LNCaP clone FGC (cell line): ENCODE measurements at regions not wholly inside any gene's neighbourhood (a gene's known extent, or its start where the extent isn't known, plus 50 kb on each side); places are given as distances from the start of the nearest gene placed in this dataset.

Experiments
- DNase-seq: peaks from one replicate; pipeline ENCODE4 v3.0.0-alpha.2; 2011; ENCODE audit warnings: low read depth
- H3K4me3 ChIP-seq: 2 replicates; pipeline ENCODE4 v1.5.1; 2011; ENCODE audit warnings: mild to moderate bottlenecking, low read depth, low read length, control low read depth
- CTCF ChIP-seq: IDR thresholded peaks from 2 replicates; pipeline ENCODE4 v1.5.1; 2012; ENCODE audit warnings: mild to moderate bottlenecking; ENCODE audit not compliant: control insufficient read depth, insufficient read depth; ENCODE audit errors: extremely low read depth

- DNase-seq = no peak
- TF ChIP-seq CTCF = no peak
- no peak overlapping the region for H3K4me3 ChIP-seq
Observed at GRCh38 chr2:41595240-41595639, 452.6 kb upstream of the PKDCC start.

DNA sequence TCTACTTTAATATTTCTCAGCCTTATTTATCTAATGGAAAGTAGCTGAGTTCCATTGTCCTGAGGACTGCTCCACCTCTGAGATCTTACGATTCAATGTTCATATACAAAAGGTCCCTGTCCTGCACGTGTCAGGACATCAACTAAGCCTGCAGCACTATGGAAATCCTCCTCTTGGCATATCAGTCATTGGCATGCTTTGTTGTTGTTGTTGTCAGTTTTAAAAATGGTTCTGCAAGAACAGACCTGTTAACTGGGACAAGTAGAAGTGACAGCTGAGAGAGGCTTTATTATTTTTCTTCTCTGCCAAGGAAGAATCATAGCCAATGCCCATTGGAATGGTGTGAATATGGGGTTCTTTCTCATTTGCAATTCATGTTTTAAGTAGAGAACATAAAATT, 450.1 kb upstream of the PKDCC start:
- H3K4me3 ChIP-seq = no peak overlapping the region
- TF ChIP-seq CTCF = no peak
- no peak for DNase-seq

DNA sequence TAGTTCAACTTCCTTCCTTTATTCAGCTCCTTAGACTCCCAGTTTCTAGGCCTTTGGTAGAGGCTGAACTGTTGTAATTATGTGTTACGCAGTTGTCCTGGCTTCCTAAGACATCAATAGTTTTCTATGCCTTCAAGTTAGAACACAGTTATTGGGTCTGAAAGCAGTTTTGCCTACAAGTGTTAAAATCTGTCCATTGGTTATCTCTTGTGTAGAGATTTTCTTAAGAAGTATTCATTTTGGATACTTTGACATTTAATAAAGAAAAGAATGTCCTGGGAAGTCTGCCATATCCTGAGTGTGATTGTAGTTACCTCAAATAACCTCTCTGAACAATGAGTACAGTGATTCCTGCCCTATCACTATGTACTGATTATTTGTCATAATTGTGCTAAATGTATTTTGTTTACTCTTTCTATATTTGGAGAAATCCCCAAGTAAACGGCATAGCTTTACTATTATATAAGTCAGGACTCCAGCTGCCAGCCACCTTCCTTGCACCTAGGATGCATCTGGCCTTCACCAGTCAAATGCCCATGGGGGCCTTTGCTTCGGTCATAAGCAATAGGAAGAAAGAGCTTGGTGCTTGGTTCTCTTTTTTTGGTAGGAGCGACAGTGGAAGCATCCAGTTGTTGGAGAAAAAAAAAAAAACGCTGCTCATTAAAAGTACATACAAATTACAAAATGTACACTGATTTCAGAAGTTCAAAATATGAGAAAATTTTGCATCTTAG, 449.5 kb upstream of the PKDCC start:
- no peak overlapping the region for H3K4me3 ChIP-seq
- no peak for TF ChIP-seq CTCF
- no peak for DNase-seq

GRCh38 chr2:41600460-41600859, 447.4 kb upstream of the PKDCC start:
- TF ChIP-seq CTCF = no peak
- DNase-seq = no peak
- no peak overlapping the region for H3K4me3 ChIP-seq

GRCh38 chr2:41602341-41602740, 445.5 kb upstream of the PKDCC start:
- TF ChIP-seq CTCF = no peak
- H3K4me3 ChIP-seq = no peak overlapping the region
- no peak for DNase-seq

GRCh38 chr2:41605311-41605710, 442.5 kb upstream of the PKDCC start:
- TF ChIP-seq CTCF = no peak
- no peak overlapping the region for H3K4me3 ChIP-seq
- DNase-seq = no peak

DNA sequence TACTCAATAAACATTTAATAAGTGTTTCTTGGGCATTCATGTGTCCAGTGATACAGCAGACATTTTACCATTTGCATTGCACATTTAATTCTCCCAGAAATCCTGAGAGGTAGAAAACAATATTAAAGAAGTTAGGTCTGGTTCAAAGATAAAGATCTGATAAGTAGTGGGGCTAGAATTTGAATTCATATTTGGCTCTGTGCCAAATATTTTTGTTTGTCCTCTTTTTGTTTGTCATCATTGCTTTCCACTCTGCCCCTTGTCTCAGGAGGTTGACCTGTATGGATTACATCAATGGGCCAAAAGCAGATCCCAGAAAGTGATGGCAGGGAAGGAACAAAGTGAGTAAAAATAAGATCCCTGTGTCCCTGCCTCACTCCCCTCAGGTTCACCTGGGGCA, 441.9 kb upstream of the PKDCC start:
- H3K4me3 ChIP-seq = no peak overlapping the region
- no peak for TF ChIP-seq CTCF
- DNase-seq = no peak
